Hypothalamus (tissue), 51 donors: ENCODE measurements at regions not wholly inside any gene's neighbourhood (a gene's known extent, or its start where the extent isn't known, plus 50 kb on each side); places are given as distances from the start of the nearest gene placed in this dataset.
"Not testable (repeated sequence)": the region's sequence is repeated elsewhere in the genome, so short reads cannot be mapped to it uniquely, and the experiment has no call there.

Experiments used
- DNase-seq, 51 donors: peaks; one replicate each; lab custom pipeline; 2025; lab: John Stamatoyannopoulos, UW

DNA sequence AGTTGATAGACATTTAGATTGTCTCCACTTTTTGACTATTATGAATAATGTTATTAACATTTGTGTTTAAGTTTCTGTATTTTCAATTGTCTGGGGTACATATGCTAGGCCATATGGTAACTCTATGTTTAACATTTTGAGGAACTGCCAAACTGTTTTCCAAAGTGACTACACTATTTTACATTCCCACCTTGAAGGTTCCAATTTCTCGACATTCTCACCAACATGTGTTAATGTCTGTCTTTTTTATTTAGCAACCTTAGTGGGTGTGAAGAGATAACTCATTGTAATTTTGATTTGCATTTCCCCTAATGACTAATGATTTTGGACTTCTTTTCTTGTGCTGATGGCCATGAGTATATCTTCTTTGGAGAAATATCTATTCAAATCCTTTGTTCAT is 832.4 kb downstream of the DNAJB9 start:
- DNase-seq = no peak

DNA sequence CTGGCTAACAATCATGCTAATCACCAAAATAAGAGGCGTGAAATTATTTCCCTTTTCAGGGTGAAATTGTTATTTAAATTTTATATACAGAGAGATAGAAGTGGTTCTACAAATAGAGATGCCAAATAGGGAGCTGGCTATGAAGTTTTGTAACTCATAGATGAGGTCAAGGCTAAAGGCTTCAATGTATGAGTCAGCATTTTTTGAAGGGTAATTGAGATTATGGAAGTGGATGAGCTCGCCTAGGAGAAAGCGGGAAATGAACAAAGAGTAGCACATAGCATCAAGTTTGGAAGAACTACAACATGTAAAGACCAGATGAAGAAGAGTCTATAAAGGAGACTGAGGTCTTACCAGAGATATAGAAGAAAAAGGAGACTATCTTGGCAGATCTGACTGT is 838.1 kb downstream of the DNAJB9 start:
- no peak for DNase-seq

DNA sequence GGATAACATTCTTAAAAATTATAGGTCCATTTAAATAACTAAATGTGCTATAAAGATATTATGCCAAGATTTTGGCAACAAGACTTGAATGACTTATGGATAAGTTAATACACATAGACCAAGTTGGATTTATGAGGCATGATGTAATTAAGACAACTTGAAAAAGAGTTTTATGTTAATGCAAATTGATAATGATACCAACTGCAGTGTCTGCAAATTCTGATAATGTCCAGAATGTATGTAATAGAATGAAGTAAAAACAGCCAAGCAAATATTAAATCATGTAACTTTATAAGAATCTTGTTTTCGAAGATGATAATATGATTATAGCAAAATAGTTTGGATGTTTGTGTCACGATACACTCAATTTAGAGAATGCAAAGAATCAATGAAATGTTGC is 868.3 kb downstream of the DNAJB9 start:
- no peak for DNase-seq

DNA sequence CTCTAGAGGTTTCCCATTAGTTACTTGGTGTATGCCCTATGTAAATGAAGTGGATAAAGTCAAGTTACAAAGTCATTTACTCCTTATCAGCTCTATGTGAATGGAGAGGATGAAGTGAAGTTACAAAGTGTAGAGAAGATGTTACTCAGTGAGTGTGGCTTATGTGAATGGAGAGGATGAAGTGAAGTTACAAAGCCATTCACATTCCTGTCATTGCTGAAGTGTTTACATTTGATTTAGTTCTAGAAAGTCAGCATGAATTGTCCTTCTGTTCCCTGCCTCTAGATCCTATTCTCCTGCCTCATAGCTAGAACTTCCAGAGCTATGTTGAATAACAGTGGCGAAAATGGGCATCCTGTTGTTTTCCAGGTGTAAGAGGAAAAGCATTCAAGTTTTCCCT is 880.1 kb downstream of the DNAJB9 start:
- no peak for DNase-seq

GRCh38 chr7:109456116-109456515 is 886.4 kb downstream of the DNAJB9 start:
- no peak for DNase-seq

DNA sequence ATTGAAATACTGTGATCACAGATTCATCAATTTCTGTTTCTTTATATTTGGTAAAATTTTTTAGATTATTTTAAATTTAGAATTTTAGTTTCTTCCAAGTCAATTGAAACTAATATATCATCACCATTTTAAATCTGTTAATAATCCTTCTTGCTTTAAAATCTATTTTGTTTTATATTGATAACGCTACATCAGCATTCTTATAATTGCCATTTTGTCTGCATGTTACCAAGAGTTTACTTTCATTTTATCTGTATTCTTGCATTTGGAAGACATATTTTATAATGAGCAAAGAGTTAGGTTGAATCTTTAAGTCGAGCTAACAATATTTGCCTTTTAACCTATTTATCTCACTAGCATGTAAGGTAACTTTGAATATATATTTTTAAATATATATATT is 890.6 kb downstream of the DNAJB9 start:
- no peak for DNase-seq

GRCh38 chr7:109462171-109462570 is 892.5 kb downstream of the DNAJB9 start:
- DNase-seq = no peak

GRCh38 chr7:109467729-109468128 is 898.1 kb downstream of the DNAJB9 start:
- DNase-seq = not testable (repeated sequence)

DNA sequence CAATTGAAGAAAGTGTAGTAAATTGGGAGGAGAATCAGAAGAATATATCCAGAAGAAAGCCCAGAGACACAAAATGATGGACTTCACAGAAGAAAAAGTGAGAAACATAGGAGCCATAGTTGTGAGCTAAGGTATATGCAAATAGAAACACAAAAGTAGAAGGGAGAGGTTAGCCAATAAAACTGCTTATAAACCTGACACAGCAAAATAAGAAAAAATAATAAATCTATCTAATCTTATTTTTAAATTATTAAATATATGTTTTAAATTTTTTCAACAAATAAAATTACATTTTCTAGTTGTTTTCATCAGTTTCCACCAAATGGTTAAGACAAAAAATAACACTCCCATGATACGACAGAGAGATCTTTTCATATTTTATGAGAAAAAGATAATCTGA is 903.5 kb downstream of the DNAJB9 start:
- DNase-seq = no peak

DNA sequence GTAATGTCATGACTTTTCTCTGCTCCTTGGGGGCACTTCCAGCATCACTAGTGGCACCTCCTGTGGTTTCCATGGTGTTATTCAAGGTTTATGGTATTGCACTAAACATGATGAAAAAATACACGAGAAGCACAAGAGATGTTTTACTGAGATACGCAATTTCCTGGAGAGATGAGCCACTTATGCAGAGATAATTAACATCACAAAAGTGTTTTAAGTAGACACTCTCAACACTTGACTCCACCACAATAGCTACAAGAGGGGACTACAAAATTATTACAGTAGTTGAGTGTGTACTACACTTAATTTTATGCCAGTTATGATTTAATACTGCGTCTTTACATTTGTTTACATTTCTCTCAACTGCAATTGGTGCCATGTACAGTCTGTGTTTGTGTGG is 906.7 kb downstream of the DNAJB9 start:
- no peak for DNase-seq

- DNase-seq = no peak
Measured at GRCh38 chr7:109479388-109479787, 909.7 kb downstream of the DNAJB9 start.

GRCh38 chr7:109490607-109491006 is 920.9 kb downstream of the DNAJB9 start:
- DNase-seq = not testable (repeated sequence)

GRCh38 chr7:109497053-109497452 is 927.4 kb downstream of the DNAJB9 start:
- DNase-seq = no peak

DNA sequence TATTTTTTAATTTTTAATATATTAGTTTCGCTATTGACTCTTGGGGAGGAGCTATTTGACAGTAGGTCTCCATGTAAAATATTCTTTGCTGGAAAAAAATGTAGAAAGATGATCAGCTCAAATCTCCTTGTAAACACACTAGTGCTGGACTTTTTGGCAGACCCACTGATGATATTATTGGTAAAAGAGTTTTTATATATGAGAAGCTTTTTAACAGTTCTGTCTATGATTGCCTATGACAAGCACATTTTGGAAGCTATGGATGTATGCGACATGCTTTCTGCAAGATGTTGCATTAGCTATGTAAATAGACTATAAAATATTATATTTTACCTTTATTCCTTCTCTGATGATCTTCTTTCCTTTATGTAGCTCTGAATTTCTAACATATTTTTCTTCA is 928.5 kb downstream of the DNAJB9 start:
- no peak for DNase-seq

- DNase-seq = no peak
Measured at GRCh38 chr7:109503421-109503820, 933.7 kb downstream of the DNAJB9 start.

- DNase-seq = no peak
Measured at GRCh38 chr7:109522585-109522984, 952.9 kb downstream of the DNAJB9 start.

GRCh38 chr7:109527833-109528232 is 958.2 kb downstream of the DNAJB9 start:
- no peak for DNase-seq

GRCh38 chr7:109529712-109530111 is 960.0 kb downstream of the DNAJB9 start:
- DNase-seq = no peak

GRCh38 chr7:109532262-109532992 is 962.8 kb downstream of the DNAJB9 start:
- DNase-seq = no peak

- no peak for DNase-seq
Measured at GRCh38 chr7:109545686-109546085, 976.0 kb downstream of the DNAJB9 start.

GRCh38 chr7:109549471-109550193 is 980.0 kb downstream of the DNAJB9 start:
- no peak for DNase-seq

DNA sequence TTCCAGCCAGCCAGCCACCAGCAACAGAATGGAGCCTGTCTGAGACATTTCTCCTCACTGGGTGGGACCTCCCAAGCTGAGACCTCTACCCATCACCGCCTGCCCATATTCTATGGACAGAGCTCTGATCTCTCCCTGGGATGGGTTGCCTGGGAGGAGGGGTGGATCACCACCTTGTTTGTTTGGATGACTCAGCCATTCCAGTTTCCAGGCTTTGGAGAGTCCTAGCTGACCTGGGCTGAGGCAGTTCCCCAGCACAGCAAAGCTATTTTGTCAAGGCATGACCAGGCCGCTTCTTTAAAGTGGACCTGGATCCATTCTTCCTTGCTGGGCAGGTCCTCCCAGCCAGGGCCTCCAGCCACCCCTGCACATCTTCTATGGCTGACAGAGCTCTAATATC is 982.3 kb downstream of the DNAJB9 start:
- DNase-seq = no peak
